ENCODE measurements at regions not wholly inside any gene's neighbourhood (a gene's known extent, or its start where the extent isn't known, plus 50 kb on each side); places are given as distances from the start of the nearest gene placed in this dataset.
"Not testable (repeated sequence)": the region's sequence is repeated elsewhere in the genome, so short reads cannot be mapped to it uniquely, and the experiment has no call there.

DNA sequence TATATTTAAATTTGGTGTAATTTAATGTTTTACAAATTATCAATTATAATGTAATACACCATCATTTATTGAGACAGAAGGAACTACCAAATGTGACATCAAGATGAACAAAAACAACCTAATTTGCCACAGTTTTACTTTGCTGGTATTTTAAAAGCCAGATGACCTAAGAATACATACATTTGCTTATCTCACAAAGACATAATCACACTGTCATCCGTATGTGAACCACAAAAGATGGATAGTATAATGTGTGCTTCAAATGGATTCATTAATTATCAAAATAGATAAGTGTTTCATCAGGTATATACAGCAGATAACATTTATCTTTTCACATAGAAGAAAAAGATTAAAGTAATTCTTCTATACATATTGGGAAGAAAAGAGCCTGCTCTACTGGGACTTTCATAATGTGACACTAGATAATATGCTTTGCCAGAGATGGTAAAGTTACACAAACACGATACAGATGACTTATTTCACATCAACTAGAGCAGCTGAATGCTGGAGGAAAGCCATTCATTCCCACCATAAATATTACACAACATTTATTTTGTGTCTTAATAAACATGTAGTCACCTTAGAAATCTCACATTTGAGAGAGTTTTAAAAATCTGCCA, 278.5 kb downstream of the ISL1 start:
- DNase-seq, result no peak

DNA sequence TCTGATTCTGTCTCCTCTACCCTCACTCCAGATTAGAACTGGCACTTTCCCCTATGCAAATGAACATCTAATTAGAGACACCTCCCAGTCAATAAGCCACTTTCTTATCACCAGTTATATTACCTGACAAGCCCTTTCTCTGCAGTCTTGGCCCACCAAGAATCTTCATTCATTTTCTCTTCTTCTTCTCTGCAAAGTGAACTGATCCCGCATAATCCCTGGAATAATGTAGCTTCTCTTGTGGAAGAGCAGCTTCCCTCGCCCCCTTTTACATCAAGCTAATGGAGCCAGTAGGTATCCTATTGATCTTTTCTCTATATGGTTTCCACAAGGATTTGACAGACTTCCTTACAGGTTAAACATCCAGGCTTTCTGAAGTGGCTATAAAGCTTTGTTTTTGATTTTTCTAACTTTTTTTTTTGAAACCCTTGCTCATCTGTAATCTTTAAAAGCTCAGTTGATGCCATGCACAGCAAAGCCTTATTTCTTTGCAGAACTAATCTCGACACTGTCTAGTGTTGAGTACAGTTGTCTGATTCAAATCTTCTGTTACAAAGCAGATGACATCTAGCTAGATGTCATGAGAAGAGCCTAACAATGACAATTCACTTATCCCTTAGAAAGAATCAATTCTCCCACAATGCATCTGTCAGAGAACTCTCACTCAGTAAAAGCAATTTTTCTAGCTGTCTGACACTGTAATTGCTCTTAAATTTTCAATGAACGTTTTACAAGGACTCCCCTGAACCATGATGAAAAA, 281.4 kb downstream of the ISL1 start:
- DNase-seq, result no peak

- DNase-seq, result no peak
These were observed 282.0 kb downstream of the ISL1 start for GRCh38 chr5:51665251-51665593.

DNA sequence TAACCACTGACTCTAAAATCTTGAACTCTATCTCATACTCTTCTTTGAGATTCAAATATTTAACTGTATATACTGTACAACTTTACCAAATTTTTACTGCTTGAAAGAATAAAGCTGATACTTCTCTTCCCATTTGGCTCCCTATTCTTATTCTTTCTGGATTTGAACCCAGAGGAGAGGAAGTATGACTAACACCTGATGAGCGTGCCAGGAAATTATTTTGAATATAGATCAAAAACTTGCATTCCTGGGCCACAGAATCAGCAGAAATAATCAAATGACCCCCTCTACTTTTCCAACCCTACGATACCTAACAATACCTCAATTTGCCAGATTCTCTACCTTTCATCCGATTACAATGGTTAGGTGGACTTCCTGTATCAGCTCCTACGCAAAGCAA, 285.8 kb downstream of the ISL1 start:
- no peak for DNase-seq

DNA sequence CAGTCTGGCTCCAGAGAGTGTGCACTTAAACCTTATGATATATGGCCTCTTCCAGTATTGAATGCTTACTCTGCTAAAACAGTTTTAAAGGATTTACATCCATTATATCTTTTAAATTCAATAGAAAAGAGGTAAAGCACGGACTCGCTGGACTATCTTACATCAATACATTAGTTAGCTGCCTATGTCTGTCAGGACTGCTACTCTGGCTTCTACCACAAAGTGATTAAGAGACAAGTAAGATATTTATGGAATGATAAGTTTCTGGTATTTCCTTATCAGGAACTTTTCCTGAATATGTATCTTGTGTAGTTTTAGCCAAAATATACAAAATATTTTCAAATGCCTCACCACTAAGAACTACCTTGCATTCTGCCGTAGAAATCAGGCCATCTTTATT, 295.1 kb downstream of the ISL1 start:
- no peak for DNase-seq

- DNase-seq, result no peak
These were observed 296.0 kb downstream of the ISL1 start for GRCh38 chr5:51679286-51679685.

DNA sequence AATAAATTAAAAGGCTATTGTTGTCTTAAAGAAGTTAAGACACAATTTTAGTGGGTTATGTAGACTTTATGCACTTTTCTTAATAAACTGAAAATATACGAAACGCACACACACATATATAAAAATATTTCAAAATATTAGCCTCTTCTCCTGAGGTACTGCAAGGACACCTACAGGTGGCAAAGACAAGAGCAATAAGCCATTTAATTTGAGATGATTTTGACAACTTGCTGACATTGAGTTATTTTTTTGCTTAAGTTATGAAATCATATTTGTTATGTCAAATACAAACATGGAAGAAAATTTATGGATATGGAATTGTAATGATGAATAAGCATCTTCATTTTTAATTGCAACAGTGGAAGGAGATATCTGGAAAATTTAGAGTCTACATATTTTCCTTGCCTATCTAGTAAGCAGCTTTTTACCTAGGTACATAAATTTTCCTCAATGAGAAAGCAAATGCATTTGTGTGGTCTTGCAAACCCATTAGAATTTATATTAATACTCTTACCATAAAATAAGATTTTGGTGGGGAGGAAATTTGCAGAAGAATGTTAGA, 301.6 kb downstream of the ISL1 start:
- DNase-seq, result no peak

GRCh38 chr5:51685419-51685818, 302.2 kb downstream of the ISL1 start:
- DNase-seq, result no peak

- no peak for DNase-seq
These were observed 303.4 kb downstream of the ISL1 start for GRCh38 chr5:51686622-51687021.

DNA sequence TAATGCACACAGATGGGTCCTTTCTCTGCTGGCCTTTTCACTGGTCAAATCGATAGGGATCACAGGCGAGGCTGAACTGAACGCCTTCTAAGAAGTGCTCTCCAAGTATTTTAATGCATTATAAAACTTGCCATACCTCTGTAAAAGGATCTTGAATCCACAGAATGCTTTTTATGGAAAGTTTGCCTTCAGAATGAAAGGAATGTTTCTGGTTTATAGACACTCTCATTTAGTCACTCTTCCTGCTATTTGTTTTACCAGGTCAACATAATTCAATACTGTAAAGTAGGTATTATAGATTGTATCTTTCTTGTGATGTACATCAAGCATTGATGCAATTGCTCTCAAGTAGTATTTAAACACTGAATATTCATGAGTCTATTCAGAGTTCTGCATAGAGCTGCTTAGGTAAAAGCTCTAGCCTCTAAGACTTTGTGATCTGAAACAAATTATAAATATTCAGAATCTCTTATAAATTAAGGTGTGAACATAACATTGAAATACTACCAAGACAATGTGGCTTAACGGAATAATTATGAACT, 308.4 kb downstream of the ISL1 start:
- DNase-seq, result no peak

DNA sequence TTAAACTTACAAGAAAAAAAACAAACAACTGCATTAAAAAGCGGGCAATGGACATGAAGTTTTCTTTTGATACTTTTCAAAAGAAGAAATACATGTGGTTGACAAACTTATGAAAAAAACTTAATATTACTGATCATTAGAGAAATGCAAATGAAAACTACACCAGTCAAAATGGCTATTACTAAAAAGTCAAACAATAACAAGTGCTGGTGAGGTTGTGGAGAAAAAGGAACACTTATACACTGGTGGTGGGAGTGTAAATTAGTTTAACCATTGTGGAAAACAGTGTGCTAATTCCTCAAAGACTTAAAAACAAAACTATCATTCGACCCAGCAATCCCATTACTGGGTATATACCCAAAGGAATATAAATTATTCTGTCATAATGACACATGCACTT, 311.6 kb downstream of the ISL1 start:
- no peak for DNase-seq

DNA sequence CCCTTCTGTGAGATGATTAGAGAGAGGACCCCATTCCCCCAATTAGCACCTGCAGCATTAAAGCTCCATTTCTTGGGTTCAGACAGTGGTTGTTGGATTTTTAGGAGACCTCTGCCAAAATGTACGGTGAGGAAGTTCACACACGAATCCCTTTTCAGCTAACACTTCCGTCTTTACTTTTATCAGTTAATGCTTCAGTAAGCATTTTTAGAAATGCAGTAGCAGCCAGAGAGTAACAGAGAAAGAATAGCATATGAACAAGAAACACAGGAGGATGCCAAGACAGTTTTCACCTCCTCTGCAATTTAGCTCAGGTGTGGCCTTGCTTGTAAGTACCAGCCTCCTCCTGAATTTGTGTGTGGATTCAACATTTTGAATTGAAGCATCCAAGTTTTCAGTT, 312.9 kb downstream of the ISL1 start:
- no peak for DNase-seq

- DNase-seq, result not testable (repeated sequence)
These were observed 318.8 kb downstream of the ISL1 start for GRCh38 chr5:51702046-51702445.

- DNase-seq, result no peak
These were observed 329.0 kb downstream of the ISL1 start for GRCh38 chr5:51712201-51712600.

GRCh38 chr5:51715445-51715844, 332.2 kb downstream of the ISL1 start:
- DNase-seq, result not testable (repeated sequence)

- DNase-seq, result no peak
These were observed 348.3 kb downstream of the ISL1 start for GRCh38 chr5:51731421-51732029.

DNA sequence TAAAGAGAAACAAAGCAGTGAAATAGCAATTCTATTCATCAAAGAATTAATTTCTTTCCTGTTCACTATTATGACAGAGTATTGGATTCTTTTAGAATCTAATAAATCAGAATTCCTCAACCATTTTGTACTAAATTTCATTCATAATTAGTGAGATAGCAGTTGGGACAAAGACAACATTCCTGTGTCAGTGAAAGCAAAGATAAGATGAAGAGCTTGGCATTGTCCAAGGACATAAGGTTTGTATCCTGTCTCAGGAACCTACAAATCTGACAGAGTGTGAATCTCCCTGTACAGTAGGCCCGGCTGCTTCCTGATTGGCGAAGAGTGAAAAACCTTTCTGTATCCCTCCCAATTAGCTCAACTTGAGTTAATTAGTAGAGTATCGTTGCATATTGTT, 349.1 kb downstream of the ISL1 start:
- no peak for DNase-seq

DNA sequence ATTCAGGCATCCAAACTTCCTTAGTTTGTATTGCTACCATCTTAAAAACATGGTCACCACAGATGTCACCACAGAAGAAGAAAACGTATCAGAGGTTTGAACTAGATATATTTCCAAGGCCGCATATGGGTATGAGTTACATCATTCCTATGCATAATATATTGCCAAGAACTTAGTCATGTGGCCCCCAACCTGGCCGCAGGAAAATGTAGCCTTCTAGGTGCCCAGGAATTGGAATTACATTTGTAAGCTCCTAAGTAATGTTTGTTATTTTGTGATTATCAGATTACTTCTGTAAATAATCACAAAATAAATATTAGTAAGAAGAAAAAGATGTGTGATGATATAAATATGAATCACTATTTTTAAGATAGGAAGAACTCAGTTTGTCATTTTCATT, 351.4 kb downstream of the ISL1 start:
- DNase-seq, result no peak

DNA sequence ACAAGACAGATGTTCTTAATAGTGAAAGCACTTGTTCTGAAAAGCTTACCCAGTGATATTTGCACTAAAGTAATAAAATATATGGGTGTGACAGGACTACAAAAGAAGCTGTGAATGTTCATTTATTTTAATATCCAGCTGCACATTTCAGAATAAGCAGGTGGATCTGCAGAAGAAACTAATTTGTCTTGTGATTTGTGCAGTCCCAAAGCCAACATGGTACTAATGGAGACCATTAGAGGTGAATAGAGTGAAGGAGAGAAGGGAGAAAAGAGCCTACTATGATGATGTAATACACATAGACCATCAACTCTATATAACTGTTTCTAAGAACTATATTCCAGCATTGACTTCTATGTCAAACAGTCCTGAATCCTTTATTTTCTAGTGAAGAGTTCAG, 362.8 kb downstream of the ISL1 start:
- no peak for DNase-seq

- no peak for DNase-seq
These were observed 365.4 kb downstream of the ISL1 start for GRCh38 chr5:51748647-51749046.
